ENCODE measurements at regions not wholly inside any gene's neighbourhood (a gene's known extent, or its start where the extent isn't known, plus 50 kb on each side); places are given as distances from the start of the nearest gene placed in this dataset.
"Not testable (repeated sequence)": the region's sequence is repeated elsewhere in the genome, so short reads cannot be mapped to it uniquely, and the experiment has no call there.

GRCh38 chr2:14751581-14751980 is 119.1 kb downstream of the LRATD1 start:
- DNase-seq (ENCODE audit: extremely low read depth in 1 of 2, low read depth in 1 of 2) = no peak

DNA sequence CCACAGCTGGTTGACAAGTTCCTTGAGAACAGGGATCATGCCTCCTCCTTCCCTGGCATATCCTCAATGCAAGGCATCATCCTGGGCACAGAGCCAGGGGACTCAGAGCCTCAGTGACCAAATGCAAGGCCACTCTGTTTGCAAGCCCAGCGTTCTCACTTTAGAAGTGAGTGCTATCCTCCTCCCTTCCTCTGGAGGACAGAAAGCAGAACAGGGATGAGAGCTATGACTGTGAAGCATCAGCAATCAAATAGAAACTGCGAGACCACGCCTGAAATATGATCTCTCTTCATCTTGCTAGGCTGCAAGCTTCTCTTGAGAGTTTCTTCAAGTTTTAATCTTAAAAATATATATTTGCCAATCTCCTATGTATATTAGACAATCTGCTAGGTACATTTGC is 119.8 kb downstream of the LRATD1 start:
- no peak for DNase-seq (ENCODE audit: extremely low read depth in 1 of 2, low read depth in 1 of 2)

DNA sequence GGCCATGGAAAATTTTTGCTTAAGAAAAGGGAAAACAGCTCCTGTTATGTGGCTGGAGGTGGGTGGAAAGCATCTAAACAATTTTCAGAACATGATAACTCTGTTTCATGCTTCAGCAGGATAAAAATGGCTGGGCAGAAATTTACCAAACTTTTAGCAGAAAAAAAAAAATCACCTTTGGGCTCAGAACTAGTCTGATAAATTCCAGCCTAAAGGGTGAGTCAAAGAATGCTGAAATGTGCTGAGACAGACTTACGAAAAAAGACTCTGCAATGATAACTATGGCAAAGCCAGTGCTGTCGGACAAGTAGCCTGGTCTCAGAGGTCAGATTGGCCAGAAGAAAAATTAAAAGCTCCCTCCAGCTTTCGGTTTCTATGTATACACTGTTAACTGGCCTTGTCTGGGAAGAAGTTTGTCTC is 123.6 kb downstream of the LRATD1 start:
- DNase-seq (ENCODE audit: extremely low read depth in 1 of 2, low read depth in 1 of 2) = no peak

- no peak for DNase-seq (ENCODE audit: extremely low read depth in 1 of 2, low read depth in 1 of 2)
These were observed 124.6 kb downstream of the LRATD1 start for GRCh38 chr2:14756981-14757657.

DNA sequence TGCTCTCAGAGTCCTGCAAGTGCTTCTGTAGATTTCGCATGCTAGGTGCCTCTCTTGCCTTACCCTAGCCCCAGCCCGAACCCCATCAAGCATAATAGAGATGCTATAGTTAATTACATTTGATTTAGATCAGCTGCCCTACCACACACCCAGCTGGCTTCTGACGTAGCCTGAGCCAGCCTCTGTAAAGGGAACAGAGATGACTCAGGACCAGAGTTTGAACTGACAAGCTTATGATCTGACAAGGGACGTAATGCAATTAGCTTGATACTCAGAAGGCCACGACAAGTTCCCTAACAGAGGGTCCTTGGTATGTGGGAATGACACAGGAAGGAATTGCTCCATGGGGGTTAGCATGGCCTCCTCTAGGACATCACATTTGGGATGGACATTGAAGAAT is 126.6 kb downstream of the LRATD1 start:
- no peak for DNase-seq (ENCODE audit: extremely low read depth in 1 of 2, low read depth in 1 of 2)

- no peak for DNase-seq (ENCODE audit: extremely low read depth in 1 of 2, low read depth in 1 of 2)
These were observed 127.7 kb downstream of the LRATD1 start for GRCh38 chr2:14760169-14760568.

GRCh38 chr2:14761118-14761517 is 128.6 kb downstream of the LRATD1 start:
- no peak for DNase-seq (ENCODE audit: extremely low read depth in 1 of 2, low read depth in 1 of 2)

GRCh38 chr2:14773696-14774095 is 141.2 kb downstream of the LRATD1 start:
- no peak for DNase-seq (ENCODE audit: extremely low read depth in 1 of 2, low read depth in 1 of 2)

GRCh38 chr2:14774436-14774968 is 142.0 kb downstream of the LRATD1 start:
- no peak for DNase-seq (ENCODE audit: extremely low read depth in 1 of 2, low read depth in 1 of 2)

DNA sequence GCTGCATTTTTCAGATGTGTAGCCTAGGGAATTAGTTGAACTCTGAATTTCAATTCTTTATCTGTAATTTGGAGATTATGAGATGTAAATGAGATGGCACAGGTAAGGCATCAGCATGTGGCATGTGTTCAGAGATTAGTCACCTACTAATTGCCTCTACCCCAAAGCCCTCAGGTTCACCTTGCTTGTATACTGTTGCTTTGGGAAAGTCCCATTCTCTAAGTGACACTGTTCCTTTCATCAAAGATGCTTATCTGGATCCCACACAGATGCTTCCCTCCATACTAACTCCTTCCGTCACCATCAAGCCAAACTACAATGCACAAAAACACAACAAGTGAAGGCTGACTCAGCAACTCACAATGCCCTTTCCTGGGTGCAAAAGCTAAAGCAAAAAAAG is 143.7 kb downstream of the LRATD1 start:
- DNase-seq (ENCODE audit: extremely low read depth in 1 of 2, low read depth in 1 of 2) = no peak

GRCh38 chr2:14778015-14778414 is 145.5 kb downstream of the LRATD1 start:
- DNase-seq (ENCODE audit: extremely low read depth in 1 of 2, low read depth in 1 of 2) = no peak

- DNase-seq (ENCODE audit: extremely low read depth in 1 of 2, low read depth in 1 of 2) = no peak
These were observed 146.7 kb downstream of the LRATD1 start for GRCh38 chr2:14779252-14779651.

DNA sequence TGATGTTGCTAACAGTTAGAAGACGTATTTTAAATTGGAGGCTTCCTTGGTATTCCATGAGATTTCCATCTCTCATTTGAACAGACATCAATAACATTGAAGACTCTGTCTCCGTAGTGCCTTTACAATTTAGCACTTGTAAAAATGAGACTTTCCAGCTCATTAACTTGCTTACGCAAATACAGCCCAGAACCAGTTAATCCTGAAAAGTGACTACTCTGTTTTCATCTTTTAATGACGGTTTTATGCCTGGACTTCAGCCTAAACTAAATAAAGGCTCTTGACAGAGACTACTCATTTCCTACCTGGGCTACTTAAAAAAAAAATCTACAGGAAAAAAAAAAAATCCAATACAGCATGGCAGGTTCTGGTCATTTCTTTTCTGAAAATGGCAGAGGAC is 148.6 kb downstream of the LRATD1 start:
- DNase-seq (ENCODE audit: extremely low read depth in 1 of 2, low read depth in 1 of 2) = no peak

- DNase-seq (ENCODE audit: extremely low read depth in 1 of 2, low read depth in 1 of 2) = not testable (repeated sequence)
These were observed 156.3 kb downstream of the LRATD1 start for GRCh38 chr2:14788814-14789213.

- no peak for DNase-seq (ENCODE audit: extremely low read depth in 1 of 2, low read depth in 1 of 2)
These were observed 157.6 kb downstream of the LRATD1 start for GRCh38 chr2:14790041-14790640.

DNA sequence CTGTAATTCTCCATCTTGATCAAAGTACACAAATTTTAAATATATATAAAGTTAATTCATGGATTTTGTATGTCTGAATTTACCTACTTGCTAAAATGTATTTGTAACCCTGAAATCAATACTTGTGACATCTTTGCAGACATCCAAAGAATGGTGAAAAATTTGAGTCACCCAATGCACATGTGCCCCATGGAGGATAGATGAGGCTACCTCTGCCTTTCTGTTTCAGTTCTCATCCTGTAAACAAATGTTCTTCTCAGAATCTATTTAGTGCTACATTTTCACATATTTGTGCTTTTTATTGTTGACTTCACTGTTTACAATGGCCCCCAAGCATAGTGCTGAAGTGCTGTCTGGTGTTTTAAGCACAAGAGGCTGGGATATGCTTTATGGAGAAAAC is 171.5 kb downstream of the LRATD1 start:
- no peak for DNase-seq (ENCODE audit: extremely low read depth in 1 of 2, low read depth in 1 of 2)

- no peak for DNase-seq (ENCODE audit: extremely low read depth in 1 of 2, low read depth in 1 of 2)
These were observed 172.4 kb downstream of the LRATD1 start for GRCh38 chr2:14804902-14805301.

DNA sequence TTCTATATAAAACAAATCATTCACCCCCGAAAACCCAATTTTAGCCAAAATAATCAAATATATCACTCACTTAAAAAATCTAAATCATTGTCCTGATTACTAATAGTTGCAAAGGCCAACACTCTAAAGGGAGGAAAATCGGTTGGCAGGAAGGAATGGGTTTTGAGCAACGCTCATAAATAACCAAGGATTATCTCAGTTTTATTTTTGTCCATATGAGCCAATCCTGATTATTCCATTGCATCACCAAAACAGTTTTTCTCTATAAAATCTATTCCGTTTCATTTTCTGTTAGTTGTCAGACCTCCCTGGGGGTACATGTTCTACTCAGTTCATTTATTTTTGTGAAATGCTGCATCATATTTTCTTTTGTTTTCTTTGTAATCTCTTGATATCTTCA is 174.1 kb downstream of the LRATD1 start:
- no peak for DNase-seq (ENCODE audit: extremely low read depth in 1 of 2, low read depth in 1 of 2)

DNA sequence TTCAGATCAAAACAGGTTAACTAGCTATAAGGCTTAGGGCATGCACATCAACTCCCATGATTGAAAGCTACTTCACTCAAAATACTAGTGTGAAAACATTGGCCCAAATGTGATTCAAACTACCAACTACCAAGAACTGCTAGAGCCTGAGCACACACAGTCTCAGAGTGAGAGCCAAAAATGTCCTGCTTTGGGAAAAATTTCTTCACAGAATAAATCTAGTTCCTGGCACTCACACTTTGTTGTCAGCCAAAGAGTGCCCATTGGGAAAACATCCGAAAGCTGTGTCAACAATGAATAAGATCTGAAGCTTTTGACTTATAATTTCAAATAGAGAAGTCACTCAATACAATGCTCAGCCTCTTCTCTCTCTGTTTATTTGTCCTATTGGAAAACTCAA is 182.7 kb downstream of the LRATD1 start:
- no peak for DNase-seq (ENCODE audit: extremely low read depth in 1 of 2, low read depth in 1 of 2)

GRCh38 chr2:14816069-14817060 is 183.8 kb downstream of the LRATD1 start:
- DNase-seq (ENCODE audit: extremely low read depth in 1 of 2, low read depth in 1 of 2) = no peak

GRCh38 chr2:14817848-14818247 is 185.3 kb downstream of the LRATD1 start:
- no peak for DNase-seq (ENCODE audit: extremely low read depth in 1 of 2, low read depth in 1 of 2)

Measured in activated CD8-positive, alpha-beta memory T cell treated with anti-CD3 and anti-CD28 coated beads for 1 hour (primary cell).